CD4-positive, CD25-positive, alpha-beta regulatory T cell (primary cell): ENCODE measurements at regions not wholly inside any gene's neighbourhood (a gene's known extent, or its start where the extent isn't known, plus 50 kb on each side); places are given as distances from the start of the nearest gene placed in this dataset.

Experiments
- ATAC-seq, 2 donors: fragments of 150-1000 bp; cut with Tn5 transposase; one replicate each; pipeline ENCODE4 v1.10.0; 2021; ENCODE audit warnings: low read depth in 2 of 2, moderate number of reproducible peaks in 2 of 2, moderate library complexity in 1 of 2
- DNase-seq, 3 donors: peaks; one replicate each; pipeline versions ENCODE4 v3.0.0 to v3.0.0-alpha.2; 2012 to 2022; ENCODE audit warnings: mixed read lengths in 1 of 3
- H3K27ac ChIP-seq: one replicate; pipeline ENCODE4 v1.7.0; 2013; ENCODE audit warnings: mild to moderate bottlenecking, low read length; ENCODE audit not compliant: insufficient read depth, poor library complexity, severe bottlenecking
- H3K27me3 ChIP-seq: one replicate; pipeline ENCODE4 v1.7.0; 2013; ENCODE audit warnings: low read length; ENCODE audit not compliant: control insufficient read depth, insufficient read depth
- H3K36me3 ChIP-seq: one replicate; pipeline ENCODE4 v1.7.0; 2013; ENCODE audit warnings: mild to moderate bottlenecking, low read length, moderate library complexity; ENCODE audit not compliant: control insufficient read depth, insufficient read depth
- H3K4me1 ChIP-seq: 2 replicates; pipeline ENCODE4 v1.7.0; 2013; ENCODE audit warnings: mild to moderate bottlenecking, low read length; ENCODE audit not compliant: insufficient read depth, control insufficient read depth, poor library complexity, severe bottlenecking
- H3K4me3 ChIP-seq: one replicate; pipeline ENCODE4 v1.7.0; 2013; ENCODE audit warnings: low read depth, mild to moderate bottlenecking, low read length, moderate library complexity
- H3K9me3 ChIP-seq, 2 experiments: 1 replicate in 1 of 2; 2 replicates in 1 of 2; pipeline ENCODE4 v1.7.0; 2013; ENCODE audit warnings: low read length in 2 of 2, mild to moderate bottlenecking in 1 of 2, moderate library complexity in 1 of 2; ENCODE audit not compliant: control insufficient read depth in 2 of 2
- H3K27ac Mint-ChIP-seq, 3 donors: one replicate each; pipeline ENCODE4 v1.8.0; 2020 to 2022; ENCODE audit warnings: mild to moderate bottlenecking in 3 of 3, mixed read lengths in 3 of 3, moderate library complexity in 2 of 3
- H3K27me3 Mint-ChIP-seq: one replicate; pipeline ENCODE4 v1.8.0; 2022; ENCODE audit warnings: mild to moderate bottlenecking, mixed read lengths
- H3K36me3 Mint-ChIP-seq: one replicate; pipeline ENCODE4 v1.8.0; 2020; ENCODE audit warnings: mixed read lengths
- H3K4me1 Mint-ChIP-seq, 4 donors: one replicate each; pipeline ENCODE4 v1.8.0; 2020 to 2022; ENCODE audit warnings: mixed read lengths in 4 of 4, mild to moderate bottlenecking in 1 of 4
- H3K4me3 Mint-ChIP-seq, 4 donors: one replicate each; pipeline ENCODE4 v1.8.0; 2020 to 2022; ENCODE audit warnings: mild to moderate bottlenecking in 4 of 4, mixed read lengths in 4 of 4, moderate library complexity in 3 of 4
- H3K9me3 Mint-ChIP-seq, 7 donors: one replicate each; pipeline ENCODE4 v1.8.0; 2020 to 2022; ENCODE audit warnings: mixed read lengths in 7 of 7, mild to moderate bottlenecking in 3 of 7, moderate library complexity in 2 of 7

DNA sequence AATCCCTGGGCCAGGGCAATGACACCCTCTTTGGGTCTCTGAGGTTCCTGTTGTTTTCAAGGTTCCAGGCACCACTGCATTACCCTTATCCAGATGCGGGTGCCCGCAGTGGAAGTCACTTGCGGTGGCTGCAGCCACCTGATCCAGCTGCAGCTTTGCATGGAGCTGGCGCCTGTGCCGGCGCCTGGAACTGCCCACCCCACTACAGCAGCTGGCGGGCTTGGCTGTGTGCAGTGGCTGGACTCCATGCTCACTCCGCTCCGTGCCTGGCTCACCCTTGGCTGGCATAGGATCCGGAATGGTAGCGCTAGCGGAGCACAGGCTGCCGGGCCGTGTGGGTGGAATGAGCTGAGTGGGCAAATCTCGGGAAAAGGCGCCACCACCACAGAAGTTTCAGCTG, 832.6 kb upstream of the CADM2 start:
- H3K27ac Mint-ChIP-seq = no peak overlapping the region
- no peaks in the 10 kb centered on the region for H3K27me3 Mint-ChIP-seq
- no peak overlapping the region for H3K27ac ChIP-seq
- DNase-seq (no peak), ATAC-seq (no peak)
- no peak overlapping the region for H3K4me3 ChIP-seq
- no peaks in the 10 kb centered on the region for H3K27me3 ChIP-seq
- H3K4me3 Mint-ChIP-seq = peak overlapping the region in 1 of 4 donors; percentile 54
- H3K4me1 ChIP-seq = no peaks in the 10 kb centered on the region
- H3K4me1 Mint-ChIP-seq = no peaks in the 10 kb centered on the region
- no peaks in the 10 kb centered on the region for H3K36me3 ChIP-seq
- no peaks in the 10 kb centered on the region for H3K36me3 Mint-ChIP-seq
- H3K9me3 ChIP-seq = peaks cover 3 to 12% of the 10 kb centered on the region in 2 experiments
- H3K9me3 Mint-ChIP-seq = peaks cover 0 to 11% (median 2%) of the 10 kb centered on the region in 7 donors

DNA sequence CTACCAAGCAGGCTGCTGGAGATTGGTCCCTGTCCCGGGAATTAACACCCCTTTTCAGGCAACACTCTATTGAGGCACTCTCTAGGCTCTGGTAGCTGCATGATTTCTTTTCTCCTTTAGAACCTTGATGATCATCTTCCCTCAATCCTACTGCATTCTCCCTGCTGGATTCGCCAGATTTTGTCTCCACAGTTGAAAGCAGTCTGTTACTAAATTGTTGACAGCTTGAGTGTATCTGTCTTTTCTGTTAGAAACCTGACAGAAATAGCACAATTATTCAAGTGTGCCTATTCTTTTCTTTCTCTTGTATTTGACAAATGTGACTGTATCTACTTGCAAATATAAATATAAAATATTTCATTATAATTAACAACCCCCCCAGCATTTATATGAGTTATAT, 830.8 kb upstream of the CADM2 start:
- no peaks in the 10 kb centered on the region for H3K36me3 ChIP-seq

DNA sequence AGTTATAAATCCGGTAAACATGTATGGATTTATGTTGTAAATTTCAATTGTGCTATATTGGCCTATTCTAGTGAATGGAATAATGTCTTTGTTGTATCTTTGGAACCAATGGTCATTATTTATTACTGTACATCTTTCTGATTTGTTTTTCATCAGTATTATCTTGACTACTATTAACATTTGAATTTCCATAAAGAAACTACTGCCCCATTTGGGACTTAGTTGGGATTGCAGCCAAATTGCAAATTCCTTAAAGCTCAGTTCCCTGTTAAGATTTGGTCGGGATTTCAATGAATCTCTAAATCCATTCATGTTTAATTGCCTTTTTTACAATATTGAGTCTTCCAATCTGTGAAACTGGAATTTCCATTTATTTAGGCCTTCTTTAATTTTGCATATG, 822.4 kb upstream of the CADM2 start:
- Mint-ChIP-seq H3K27me3 (no peaks in the 10 kb centered on the region), H3K36me3 (no peaks in the 10 kb centered on the region), H3K4me3 (no peak overlapping the region), H3K27ac (no peak overlapping the region), H3K9me3 (peaks cover 1 to 16% (median 5%) of the 10 kb centered on the region in 7 donors), H3K4me1 (no peaks in the 10 kb centered on the region)
- Histone ChIP-seq H3K27ac (no peak overlapping the region), H3K36me3 (no peaks in the 10 kb centered on the region), H3K9me3 (no peaks in the 10 kb centered on the region), H3K27me3 (no peaks in the 10 kb centered on the region), H3K4me3 (no peak overlapping the region), H3K4me1 (no peaks in the 10 kb centered on the region)
- no peak for DNase-seq
- ATAC-seq = no peak

More for the DNA sequence above, 830.8 kb upstream of the CADM2 start:
- H3K4me3 Mint-ChIP-seq = no peak overlapping the region
- Histone ChIP-seq H3K27ac (no peak overlapping the region), H3K27me3 (no peaks in the 10 kb centered on the region), H3K9me3 (peaks cover 3 to 12% of the 10 kb centered on the region in 2 experiments), H3K4me1 (no peaks in the 10 kb centered on the region), H3K4me3 (no peak overlapping the region)
- no peaks in the 10 kb centered on the region for H3K36me3 Mint-ChIP-seq
- no peak overlapping the region for H3K27ac Mint-ChIP-seq
- H3K4me1 Mint-ChIP-seq = no peaks in the 10 kb centered on the region
- ATAC-seq (no peak), DNase-seq (no peak)
- no peaks in the 10 kb centered on the region for H3K27me3 Mint-ChIP-seq
- peaks cover 0 to 12% (median 2%) of the 10 kb centered on the region in 7 donors for H3K9me3 Mint-ChIP-seq

DNA sequence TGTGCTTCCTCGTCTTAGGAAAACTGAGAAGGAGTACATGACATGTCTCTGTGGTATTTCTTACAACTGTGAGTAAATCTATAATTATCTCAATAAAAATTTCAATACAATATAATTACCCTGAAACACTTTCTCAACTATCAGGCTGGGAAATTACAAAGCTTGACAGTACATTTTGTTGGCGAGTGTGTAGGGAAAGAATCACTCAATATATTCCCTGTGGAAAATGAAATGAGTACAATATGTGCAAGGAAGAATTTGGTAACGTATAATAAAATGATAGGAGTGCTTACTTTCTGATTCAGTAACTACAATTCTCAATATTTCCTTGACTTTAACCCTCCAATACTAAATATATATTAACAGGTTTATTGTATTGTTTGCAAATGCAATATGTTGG, 818.2 kb upstream of the CADM2 start:
- Histone ChIP-seq H3K4me1 (no peaks in the 10 kb centered on the region), H3K36me3 (no peaks in the 10 kb centered on the region), H3K9me3 (no peaks in the 10 kb centered on the region), H3K4me3 (no peak overlapping the region), H3K27me3 (no peaks in the 10 kb centered on the region), H3K27ac (no peak overlapping the region)
- DNase-seq (no peak), ATAC-seq (no peak)
- Mint-ChIP-seq H3K4me1 (no peaks in the 10 kb centered on the region), H3K36me3 (no peaks in the 10 kb centered on the region), H3K9me3 (peaks cover 0 to 12% (median 6%) of the 10 kb centered on the region in 7 donors), H3K27me3 (no peaks in the 10 kb centered on the region), H3K4me3 (no peak overlapping the region), H3K27ac (no peak overlapping the region)

DNA sequence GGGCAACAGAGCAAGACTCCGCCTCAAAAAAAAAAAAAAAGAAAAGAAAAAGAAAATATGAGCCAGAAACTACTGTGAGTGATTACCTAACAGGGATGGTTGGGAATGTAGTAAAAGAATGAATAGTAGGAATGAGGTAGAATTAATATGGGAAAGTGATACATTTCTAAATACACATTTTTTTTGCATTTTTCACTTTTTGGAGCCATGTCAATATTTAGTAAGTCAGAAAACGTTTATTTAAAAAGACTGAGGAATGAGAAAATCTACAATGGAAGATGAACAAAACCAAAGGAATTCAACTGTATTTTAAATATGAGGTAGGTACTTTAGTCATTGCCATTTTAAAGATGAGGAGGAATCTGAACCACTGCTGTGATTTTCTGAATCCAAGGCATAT, 817.2 kb upstream of the CADM2 start:
- Mint-ChIP-seq H3K9me3 (peaks cover 2 to 9% (median 4%) of the 10 kb centered on the region in 7 donors), H3K4me1 (no peaks in the 10 kb centered on the region), H3K27ac (no peak overlapping the region), H3K4me3 (no peak overlapping the region), H3K27me3 (no peaks in the 10 kb centered on the region), H3K36me3 (no peaks in the 10 kb centered on the region)
- no peaks in the 10 kb centered on the region for H3K27me3 ChIP-seq
- no peak overlapping the region for H3K27ac ChIP-seq
- no peak overlapping the region for H3K4me3 ChIP-seq
- H3K9me3 ChIP-seq = no peaks in the 10 kb centered on the region
- ATAC-seq (no peak), DNase-seq (no peak)
- no peaks in the 10 kb centered on the region for H3K4me1 ChIP-seq
- no peaks in the 10 kb centered on the region for H3K36me3 ChIP-seq

DNA sequence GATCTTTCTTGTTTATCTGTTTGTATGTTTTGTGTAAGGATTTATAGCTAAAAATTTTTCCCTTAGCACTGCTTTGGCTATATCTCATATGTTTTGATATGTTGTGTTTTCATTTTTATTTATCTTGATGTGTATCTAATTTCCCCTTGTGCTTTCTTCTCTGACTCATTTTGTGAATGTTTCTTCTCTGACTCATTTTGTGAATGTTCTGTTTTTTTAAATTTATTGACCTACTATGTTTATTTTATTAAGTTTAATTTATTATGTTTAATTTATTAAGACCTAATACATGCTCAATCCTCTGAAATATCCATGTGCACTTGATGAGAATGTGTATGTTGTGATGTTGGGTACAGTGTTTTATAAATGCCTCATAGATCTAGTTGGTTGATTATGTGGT, 793.5 kb upstream of the CADM2 start:
- H3K9me3 ChIP-seq = peaks cover 8 to 15% of the 10 kb centered on the region in 2 experiments
- no peak overlapping the region for H3K4me3 ChIP-seq
- Mint-ChIP-seq H3K4me1 (no peaks in the 10 kb centered on the region), H3K27me3 (no peaks in the 10 kb centered on the region), H3K4me3 (no peak overlapping the region), H3K9me3 (peaks cover 0 to 29% (median 5%) of the 10 kb centered on the region in 7 donors), H3K36me3 (no peaks in the 10 kb centered on the region), H3K27ac (no peak overlapping the region)
- no peaks in the 10 kb centered on the region for H3K4me1 ChIP-seq
- no peaks in the 10 kb centered on the region for H3K27me3 ChIP-seq
- DNase-seq (no peak), ATAC-seq (no peak)
- no peak overlapping the region for H3K27ac ChIP-seq
- no peaks in the 10 kb centered on the region for H3K36me3 ChIP-seq

DNA sequence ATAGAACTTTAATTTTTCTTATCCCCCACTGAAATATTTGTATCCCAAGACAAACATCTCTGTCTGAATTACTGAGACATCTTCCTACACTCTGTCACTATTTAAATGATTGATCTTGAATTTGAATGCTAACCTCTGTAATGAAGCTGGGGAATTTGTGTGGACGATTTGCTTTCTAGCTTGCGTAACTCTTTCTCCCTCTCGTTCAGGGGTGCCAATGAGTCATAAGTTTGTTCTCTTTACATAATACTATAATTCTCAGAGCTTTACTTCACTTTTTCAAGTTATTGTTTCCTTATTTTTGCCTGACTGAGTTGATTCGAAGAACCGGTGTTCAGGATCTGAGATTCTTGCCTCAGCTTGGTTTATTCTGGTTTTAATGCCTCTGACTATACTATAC, 783.3 kb upstream of the CADM2 start:
- no peaks in the 10 kb centered on the region for H3K36me3 Mint-ChIP-seq
- Histone ChIP-seq H3K27ac (no peak overlapping the region), H3K36me3 (no peaks in the 10 kb centered on the region), H3K27me3 (no peaks in the 10 kb centered on the region), H3K4me3 (no peak overlapping the region), H3K4me1 (no peaks in the 10 kb centered on the region), H3K9me3 (peaks cover 2 to 3% of the 10 kb centered on the region in 2 experiments)
- H3K9me3 Mint-ChIP-seq = peaks cover 4 to 26% (median 8%) of the 10 kb centered on the region in 7 donors
- H3K27ac Mint-ChIP-seq = no peak overlapping the region
- DNase-seq = no peak
- no peak overlapping the region for H3K4me3 Mint-ChIP-seq
- no peak for ATAC-seq
- H3K27me3 Mint-ChIP-seq = no peaks in the 10 kb centered on the region
- peaks cover 0 to 1% (median 0%) of the 10 kb centered on the region in 4 donors for H3K4me1 Mint-ChIP-seq

DNA sequence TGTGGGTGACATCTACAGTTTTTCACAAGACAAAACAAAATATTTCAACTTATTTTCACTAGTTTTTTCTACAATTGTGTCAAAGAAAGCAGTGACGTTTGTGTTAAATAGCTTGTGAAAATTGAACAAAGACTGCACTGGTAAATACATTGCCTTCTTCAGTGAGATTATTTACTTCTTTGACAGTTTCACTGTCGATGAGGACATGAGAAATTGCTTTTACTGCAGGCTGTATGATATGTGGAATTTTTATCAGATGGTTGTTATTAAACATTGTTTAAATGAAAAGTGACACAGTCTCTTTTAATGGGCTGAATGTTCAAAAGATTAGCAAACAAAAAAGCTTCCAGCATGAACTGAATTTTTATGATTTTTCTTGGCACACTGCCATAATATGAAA, 773.9 kb upstream of the CADM2 start:
- ATAC-seq (no peak), DNase-seq (no peak)
- no peaks in the 10 kb centered on the region for H3K4me1 ChIP-seq
- Mint-ChIP-seq H3K4me1 (no peaks in the 10 kb centered on the region), H3K27ac (no peak overlapping the region), H3K4me3 (no peak overlapping the region), H3K27me3 (no peaks in the 10 kb centered on the region), H3K36me3 (no peaks in the 10 kb centered on the region), H3K9me3 (peaks cover 3 to 13% (median 6%) of the 10 kb centered on the region in 7 donors)
- H3K36me3 ChIP-seq = no peaks in the 10 kb centered on the region
- H3K27ac ChIP-seq = no peak overlapping the region
- no peak overlapping the region for H3K4me3 ChIP-seq
- no peaks in the 10 kb centered on the region for H3K27me3 ChIP-seq
- H3K9me3 ChIP-seq = peaks cover 0 to 4% of the 10 kb centered on the region in 2 experiments
